ENCODE measurements at regions not wholly inside any gene's neighbourhood (a gene's known extent, or its start where the extent isn't known, plus 50 kb on each side); places are given as distances from the start of the nearest gene placed in this dataset.
"Not testable (repeated sequence)": the region's sequence is repeated elsewhere in the genome, so short reads cannot be mapped to it uniquely, and the experiment has no call there.

DNA sequence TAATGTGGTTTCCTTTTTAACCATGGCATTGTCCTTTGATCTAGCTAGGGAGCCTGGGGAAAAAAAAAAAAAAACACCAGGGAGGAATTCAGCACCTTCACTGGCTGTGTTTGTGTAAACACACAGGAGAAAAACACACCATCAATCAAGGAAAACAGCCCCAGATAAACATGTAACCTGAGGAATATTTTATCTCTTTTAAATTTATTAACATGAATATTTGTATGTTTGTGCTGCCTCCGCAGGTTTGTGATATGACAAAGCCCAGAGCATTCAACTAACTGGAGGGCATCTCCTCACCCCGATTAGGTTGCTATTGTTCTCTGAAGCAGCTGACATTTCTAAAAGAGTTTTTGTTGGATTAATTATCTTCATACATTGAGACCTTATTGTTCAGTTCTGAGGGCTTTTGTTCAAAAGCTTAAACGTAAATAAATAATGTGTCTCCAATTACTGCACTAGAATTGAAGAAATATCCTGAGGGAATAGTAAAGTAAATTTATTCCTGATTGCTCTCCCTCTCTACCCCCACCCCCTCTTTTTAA is 89.4 kb upstream of the SEMA3E start:
- peak in 1 of 51 donors; percentile 6 for DNase-seq

DNA sequence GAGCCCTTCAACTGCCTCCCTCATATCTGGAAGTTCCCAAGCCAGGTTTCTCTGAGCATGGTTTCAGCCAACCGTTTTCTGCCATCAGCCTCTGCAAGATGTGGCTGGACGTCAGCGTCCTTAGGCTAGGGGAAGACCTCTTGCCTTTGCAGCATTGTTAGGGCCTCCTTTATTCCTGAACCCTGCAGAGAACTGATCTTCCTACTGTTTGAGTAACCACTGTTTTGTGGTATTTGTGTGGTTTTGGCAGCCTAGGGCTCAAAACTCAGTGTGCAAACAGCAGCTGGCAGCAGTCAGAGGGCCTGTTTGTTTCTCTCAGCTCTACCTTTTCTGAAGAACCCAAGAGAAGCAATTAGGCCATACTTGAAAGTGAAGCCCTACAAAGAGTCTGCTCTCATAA is 83.4 kb upstream of the SEMA3E start:
- no peak for DNase-seq

DNA sequence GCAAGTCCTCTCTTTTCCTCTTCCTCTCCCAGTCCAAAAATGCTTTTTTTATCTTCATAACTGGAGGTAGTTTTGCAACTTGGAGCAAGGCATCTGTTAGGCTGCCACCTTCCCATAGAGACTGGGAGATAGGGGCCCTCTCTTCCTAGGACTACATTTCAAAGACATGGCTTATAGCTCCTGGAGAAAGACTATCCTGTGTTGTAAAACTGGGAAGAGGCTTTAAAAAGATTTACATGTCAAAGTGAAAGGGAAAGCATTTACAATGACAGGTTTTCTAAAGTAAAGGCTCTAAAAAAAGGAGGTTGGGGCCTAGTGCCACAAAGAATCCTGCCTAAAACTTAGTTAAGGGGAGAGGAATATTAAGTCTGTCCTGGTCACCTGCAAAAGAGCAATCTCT is 82.2 kb upstream of the SEMA3E start:
- DNase-seq: no peak

DNA sequence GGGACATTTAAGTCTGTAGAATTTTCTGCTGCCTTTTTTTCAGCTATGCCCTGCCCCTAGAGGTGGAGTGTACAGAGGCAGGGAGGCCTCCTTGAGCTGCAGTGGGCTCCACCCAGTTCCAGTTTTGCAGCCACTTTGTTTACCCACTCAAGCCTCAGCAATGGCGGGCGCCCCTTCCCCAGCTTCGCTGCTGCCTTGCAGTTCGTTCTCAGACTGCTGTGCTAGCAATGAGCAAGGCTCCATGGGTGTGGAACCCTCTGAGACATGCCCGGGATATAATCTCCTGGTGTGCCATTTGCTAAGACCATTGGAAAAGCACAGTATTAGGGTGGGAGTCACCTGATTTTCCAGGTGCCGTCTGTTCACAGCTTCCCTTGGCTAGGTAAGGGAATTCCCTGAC is 68.0 kb upstream of the SEMA3E start:
- not testable (repeated sequence) for DNase-seq

DNA sequence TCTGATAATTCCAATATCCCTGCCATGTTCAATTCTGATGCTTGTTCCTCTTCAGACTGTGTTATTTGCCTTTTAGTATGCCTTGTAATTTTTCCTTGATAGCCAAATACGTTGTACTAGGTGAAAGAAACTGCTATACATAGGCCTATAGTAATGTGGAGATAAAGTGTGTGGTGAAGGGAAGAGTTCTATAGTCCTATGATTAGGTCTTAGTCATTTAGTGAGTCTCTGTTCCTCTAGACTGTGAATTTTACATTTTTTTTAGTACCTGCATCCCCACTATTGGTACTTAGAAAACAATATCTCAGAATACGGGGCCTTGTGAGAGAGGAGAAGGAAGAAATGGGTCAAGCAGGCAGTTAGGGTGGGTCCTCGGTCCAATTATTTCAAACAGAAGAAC is 59.6 kb upstream of the SEMA3E start:
- DNase-seq: no peak

DNA sequence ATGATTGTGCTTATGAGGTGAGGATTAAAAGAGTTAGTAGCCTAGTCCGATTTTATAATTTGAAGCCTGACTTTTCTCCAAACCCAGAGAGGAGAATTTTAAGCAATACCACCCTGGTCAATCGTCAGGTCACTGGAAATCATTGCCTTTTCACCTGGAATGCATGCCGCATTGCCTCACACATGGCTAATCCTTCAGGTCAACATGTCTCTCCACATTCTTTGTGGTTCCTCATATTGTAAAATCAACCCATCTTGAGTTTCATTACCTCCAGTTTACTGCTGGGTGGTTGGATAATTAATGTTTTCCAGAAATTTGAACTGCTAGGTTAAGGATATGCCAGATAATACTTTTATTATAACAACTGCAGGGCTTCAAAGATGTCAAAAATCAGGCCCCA is 55.6 kb upstream of the SEMA3E start:
- DNase-seq: no peak

DNA sequence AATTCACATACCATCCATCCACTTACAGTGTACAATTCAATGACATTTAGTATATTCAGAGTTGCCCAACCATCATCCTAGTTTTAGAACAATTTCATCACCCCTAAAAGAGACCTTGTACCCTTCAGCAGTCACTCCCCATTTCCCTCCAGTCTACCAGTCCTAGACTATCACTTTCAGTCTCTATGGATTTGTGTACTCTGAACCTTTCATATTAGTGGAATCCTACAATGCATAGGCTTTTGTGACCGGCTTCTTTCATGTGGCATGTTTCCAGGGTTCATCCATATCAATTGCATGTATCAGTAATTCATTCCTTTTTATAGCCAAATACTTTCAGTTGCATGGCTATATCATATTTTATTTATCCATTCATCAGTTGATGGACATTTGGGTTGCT is 53.5 kb upstream of the SEMA3E start:
- DNase-seq: no peak

DNA sequence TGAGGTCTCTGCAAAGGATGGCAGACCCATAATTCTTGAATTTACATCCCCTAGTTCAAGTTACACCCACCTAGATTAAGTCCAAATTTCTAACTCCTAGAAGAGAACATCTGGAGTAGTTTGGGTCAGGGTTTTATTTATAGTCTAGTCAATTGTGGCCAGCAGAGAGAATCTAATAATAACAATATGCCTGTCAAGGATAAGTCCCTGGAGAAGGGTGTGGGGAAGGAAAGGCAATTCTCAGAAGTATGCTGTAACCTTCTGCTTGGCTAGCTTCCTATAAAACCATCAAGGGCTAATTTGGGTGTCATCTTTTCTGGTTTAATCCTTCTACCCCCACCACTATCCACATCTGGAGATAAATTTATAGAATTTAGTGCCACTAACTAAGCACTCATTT is 52.8 kb upstream of the SEMA3E start:
- no peak for DNase-seq
